HEK293 (cell line): ENCODE measurements at regions not wholly inside any gene's neighbourhood (a gene's known extent, or its start where the extent isn't known, plus 50 kb on each side); places are given as distances from the start of the nearest gene placed in this dataset.

Experiments
- CTCF ChIA-PET: fragments of 350-600 bp; formaldehyde crosslinking; extraction: SDS; loops from one replicate; lab custom pipeline; 2021; ENCODE audit warnings: antibody characterized with exemption; lab: Yijun Ruan, JAX
- POLR2A ChIA-PET: fragments of 300-600 bp; formaldehyde crosslinking; extraction: SDS; loops from one replicate; lab custom pipeline; 2020; ENCODE audit warnings: antibody characterized with exemption, inconsistent platforms; lab: Yijun Ruan, JAX
- H3K27ac ChIP-seq: fragments of 200-500 bp; sonication (Bioruptor generic); 2 replicates; pipeline ENCODE4 v1.5.1; 2014; ENCODE audit warnings: low read depth, low read length, control low read depth, inconsistent platforms; ENCODE audit errors: extremely low read depth
- H3K36me3 ChIP-seq, 2 experiments: fragments of 200-500 bp in 1 of 2; sonication (Bioruptor generic) in 1 of 2; 1 replicate in 1 of 2; 2 replicates in 1 of 2; pipeline ENCODE4 v1.5.1; 2014 to 2017; ENCODE audit warnings: inconsistent platforms in 2 of 2, low read length in 2 of 2; ENCODE audit not compliant: control insufficient read depth in 2 of 2, insufficient read depth in 1 of 2
- H3K4me1 ChIP-seq: fragments of 200-500 bp; sonication (Bioruptor generic); 2 replicates; pipeline ENCODE4 v1.5.1; 2014; ENCODE audit warnings: mild to moderate bottlenecking, low read length, inconsistent platforms; ENCODE audit not compliant: control insufficient read depth, insufficient read depth
- H3K4me3 ChIP-seq: 2 replicates; pipeline ENCODE4 v1.5.1; 2011; ENCODE audit warnings: low read depth, mild to moderate bottlenecking, control low read depth, low read length, moderate library complexity
- H3K9me3 ChIP-seq: fragments of 200-500 bp; sonication (Bioruptor generic); 2 replicates; pipeline ENCODE4 v1.5.1; 2014; ENCODE audit warnings: low read depth, low read length, inconsistent platforms; ENCODE audit not compliant: control insufficient read depth, insufficient read depth
- KLF10 ChIP-seq: fragments of 450-650 bp; IDR thresholded peaks from 2 replicates; pipeline ENCODE4 v1.5.1; 2018; ENCODE audit warnings: missing biosample characterization, mild to moderate bottlenecking, missing genetic modification characterization
- MYNN ChIP-seq: fragments of 450-650 bp; formaldehyde crosslinking; IDR thresholded peaks from 2 replicates; pipeline ENCODE4 v1.5.1; 2016; ENCODE audit warnings: missing biosample characterization, missing genetic modification characterization, borderline replicate concordance
- OSR2 ChIP-seq: fragments of 450-650 bp; formaldehyde crosslinking; IDR thresholded peaks from 2 replicates; pipeline ENCODE4 v1.5.1; 2016; ENCODE audit warnings: missing biosample characterization, missing genetic modification characterization
- PRDM1 ChIP-seq: fragments of 450-650 bp; formaldehyde crosslinking; IDR thresholded peaks from 2 replicates; pipeline ENCODE4; 2016; ENCODE audit warnings: missing biosample characterization, missing genetic modification characterization
- ZBTB1 ChIP-seq: fragments of 450-650 bp; formaldehyde crosslinking; IDR thresholded peaks from 2 replicates; pipeline ENCODE4 v1.5.1; 2016; ENCODE audit warnings: missing biosample characterization, missing genetic modification characterization
- ZBTB21 ChIP-seq: fragments of 450-650 bp; formaldehyde crosslinking; IDR thresholded peaks from 2 replicates; pipeline ENCODE4 v1.5.1; 2017; ENCODE audit warnings: missing biosample characterization, missing genetic modification characterization
- ZFP3 ChIP-seq: fragments of 450-650 bp; formaldehyde crosslinking; IDR thresholded peaks from 2 replicates; pipeline ENCODE4 v1.5.1; 2016; ENCODE audit warnings: low read depth, missing biosample characterization, missing genetic modification characterization
- ZFP41 ChIP-seq: fragments of 450-650 bp; formaldehyde crosslinking; IDR thresholded peaks from 2 replicates; pipeline ENCODE4 v1.5.1; 2016; ENCODE audit warnings: missing biosample characterization, missing genetic modification characterization, borderline replicate concordance
- ZNF140 ChIP-seq: fragments of 450-650 bp; formaldehyde crosslinking; IDR thresholded peaks from 2 replicates; pipeline ENCODE4 v1.5.1; 2016; ENCODE audit warnings: missing biosample characterization, missing genetic modification characterization
- ZNF175 ChIP-seq: fragments of 450-650 bp; formaldehyde crosslinking; IDR thresholded peaks from 2 replicates; pipeline ENCODE4 v1.5.1; 2016; ENCODE audit warnings: missing biosample characterization, missing genetic modification characterization
- ZNF302 ChIP-seq: fragments of 450-650 bp; formaldehyde crosslinking; IDR thresholded peaks from 2 replicates; pipeline ENCODE4 v1.5.1; 2016; ENCODE audit warnings: missing biosample characterization, missing genetic modification characterization, low read depth
- ZNF555 ChIP-seq: fragments of 450-650 bp; formaldehyde crosslinking; conservative IDR thresholded peaks from 2 replicates; pipeline ENCODE4 v1.5.1; 2017; ENCODE audit warnings: missing biosample characterization, mild to moderate bottlenecking, missing genetic modification characterization, inconsistent platforms
- ZNF621 ChIP-seq: fragments of 450-650 bp; formaldehyde crosslinking; IDR thresholded peaks from 2 replicates; pipeline ENCODE4 v1.5.1; 2017; ENCODE audit warnings: missing biosample characterization, missing genetic modification characterization
- ZNF623 ChIP-seq: fragments of 450-650 bp; formaldehyde crosslinking; IDR thresholded peaks from 2 replicates; pipeline ENCODE4 v1.5.1; 2016; ENCODE audit warnings: missing biosample characterization, missing genetic modification characterization
- ZNF624 ChIP-seq: fragments of 450-650 bp; formaldehyde crosslinking; IDR thresholded peaks from 2 replicates; pipeline ENCODE4 v1.5.1; 2017; ENCODE audit warnings: missing biosample characterization, missing genetic modification characterization
- ZNF660 ChIP-seq: fragments of 450-650 bp; IDR thresholded peaks from 2 replicates; pipeline ENCODE4 v1.5.1; 2018; ENCODE audit warnings: missing biosample characterization, mild to moderate bottlenecking, missing genetic modification characterization
- ZNF670 ChIP-seq: fragments of 450-650 bp; formaldehyde crosslinking; IDR thresholded peaks from 2 replicates; pipeline ENCODE4 v1.5.1; 2016; ENCODE audit warnings: missing biosample characterization, missing genetic modification characterization, low read depth
- ZNF792 ChIP-seq: fragments of 450-650 bp; formaldehyde crosslinking; IDR thresholded peaks from 2 replicates; pipeline ENCODE4 v1.5.1; 2016; ENCODE audit warnings: missing biosample characterization, missing genetic modification characterization
- ZNF837 ChIP-seq: fragments of 450-650 bp; formaldehyde crosslinking; IDR thresholded peaks from 2 replicates; pipeline ENCODE4 v1.5.1; 2016; ENCODE audit warnings: missing biosample characterization, missing genetic modification characterization
- ZSCAN16 ChIP-seq: fragments of 450-650 bp; formaldehyde crosslinking; IDR thresholded peaks from 2 replicates; pipeline ENCODE4 v1.5.1; 2016; ENCODE audit warnings: missing biosample characterization, missing genetic modification characterization
- TF ChIP-seq, protein P1 (sequence below): fragments of 450-650 bp; formaldehyde crosslinking; IDR thresholded peaks from 2 replicates; pipeline ENCODE4 v1.5.1; 2016; ENCODE audit warnings: missing biosample characterization, missing genetic modification characterization
- TF ChIP-seq, protein P2 (sequence below): fragments of 450-650 bp; formaldehyde crosslinking; conservative IDR thresholded peaks from 2 replicates; pipeline ENCODE4 v1.5.1; 2016; ENCODE audit warnings: low read depth, missing biosample characterization, missing genetic modification characterization
- TF ChIP-seq, protein P3 (sequence below): fragments of 450-650 bp; formaldehyde crosslinking; IDR thresholded peaks from 2 replicates; pipeline ENCODE4 v1.5.1; 2017; ENCODE audit warnings: missing biosample characterization, missing genetic modification characterization
- TF ChIP-seq, protein P4 (sequence below): fragments of 450-650 bp; formaldehyde crosslinking; IDR thresholded peaks from 2 replicates; pipeline ENCODE4 v1.5.1; 2017; ENCODE audit warnings: missing biosample characterization, missing genetic modification characterization
- TF ChIP-seq, protein P5 (sequence below): fragments of 450-650 bp; formaldehyde crosslinking; IDR thresholded peaks from 2 replicates; pipeline ENCODE4 v1.5.1; 2017; ENCODE audit warnings: missing biosample characterization, mild to moderate bottlenecking, missing genetic modification characterization, moderate library complexity

DNA sequence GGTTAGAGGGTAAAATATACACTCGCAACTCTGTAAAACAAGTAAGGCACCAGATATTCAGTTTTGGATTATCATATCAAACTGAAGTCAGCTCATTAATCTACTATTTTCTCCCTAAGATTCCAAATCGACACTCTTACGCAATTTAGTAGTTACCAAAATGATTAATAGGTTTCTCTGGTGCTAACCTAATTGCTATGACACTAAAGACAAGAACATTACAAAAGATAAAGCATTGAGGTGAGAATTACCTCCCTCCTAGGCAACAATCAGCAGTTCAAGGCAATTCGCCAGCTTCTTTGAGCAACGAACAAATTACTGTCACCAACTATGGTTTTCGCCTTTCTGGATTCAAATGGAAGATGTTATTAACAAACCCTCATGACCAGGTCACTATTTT lies 1305.0 kb downstream of the ROBO2 start:
- no peak for TF ChIP-seq PRDM1 (tag by site-specific recombination)
- TF ChIP-seq ZNF175 (tag by site-specific recombination): no peak
- TF ChIP-seq ZFP3 (tag by site-specific recombination): no peak
- TF ChIP-seq ZBTB1: no peak
- no peak for TF ChIP-seq ZNF660
- no peak for TF ChIP-seq KLF10 (tag by site-specific recombination)
- no peak for TF ChIP-seq ZNF621 (tag by site-specific recombination)
- TF ChIP-seq, protein P1, sequence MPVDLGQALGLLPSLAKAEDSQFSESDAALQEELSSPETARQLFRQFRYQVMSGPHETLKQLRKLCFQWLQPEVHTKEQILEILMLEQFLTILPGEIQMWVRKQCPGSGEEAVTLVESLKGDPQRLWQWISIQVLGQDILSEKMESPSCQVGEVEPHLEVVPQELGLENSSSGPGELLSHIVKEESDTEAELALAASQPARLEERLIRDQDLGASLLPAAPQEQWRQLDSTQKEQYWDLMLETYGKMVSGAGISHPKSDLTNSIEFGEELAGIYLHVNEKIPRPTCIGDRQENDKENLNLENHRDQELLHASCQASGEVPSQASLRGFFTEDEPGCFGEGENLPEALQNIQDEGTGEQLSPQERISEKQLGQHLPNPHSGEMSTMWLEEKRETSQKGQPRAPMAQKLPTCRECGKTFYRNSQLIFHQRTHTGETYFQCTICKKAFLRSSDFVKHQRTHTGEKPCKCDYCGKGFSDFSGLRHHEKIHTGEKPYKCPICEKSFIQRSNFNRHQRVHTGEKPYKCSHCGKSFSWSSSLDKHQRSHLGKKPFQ (tag by site-specific recombination): no peak
- TF ChIP-seq ZNF623 (tag by site-specific recombination): no peak
- TF ChIP-seq ZSCAN16: no peak
- Histone ChIP-seq H3K9me3 (no peaks in the 10 kb centered on the region), H3K4me1 (no peaks in the 10 kb centered on the region), H3K36me3 (no peaks in the 10 kb centered on the region), H3K4me3 (no peak overlapping the region), H3K27ac (no peak overlapping the region)
- ChIA-PET CTCF (interaction anchor here (0.7 kb wide), 1 partner anchor 1303 kb away, joined by 3 read pairs; no protein-coding TSS in a partner anchor), POLR2A (no interaction called here)

DNA sequence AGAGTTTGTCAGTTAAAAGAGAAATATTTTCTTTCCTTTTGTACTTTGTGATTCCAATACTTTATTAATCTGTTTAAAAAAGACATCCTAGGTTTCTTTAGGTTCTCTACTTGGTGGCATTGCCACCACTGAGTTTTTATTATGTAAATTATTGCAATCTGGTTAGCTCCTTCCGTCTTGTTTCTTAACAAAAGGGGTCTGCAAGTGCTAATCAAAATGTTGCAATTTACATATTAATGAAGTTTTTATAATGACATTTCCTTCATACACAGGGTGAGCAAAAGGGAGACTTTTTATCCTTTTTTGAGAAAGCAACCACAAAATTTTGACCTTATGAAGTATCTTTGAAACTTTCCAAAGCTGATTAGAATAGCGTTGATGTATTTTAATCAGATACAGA lies 1307.3 kb downstream of the ROBO2 start:
- TF ChIP-seq ZNF302 (tag by site-specific recombination): no peak
- no peak for TF ChIP-seq ZNF624 (tag by site-specific recombination)
- no peak for TF ChIP-seq ZNF837 (tag by site-specific recombination)
- TF ChIP-seq ZNF555: no peak
- TF ChIP-seq ZFP41 (tag by site-specific recombination): no peak
- ChIA-PET POLR2A (no interaction called here), CTCF (no interaction called here)
- Histone ChIP-seq H3K4me3 (no peak overlapping the region), H3K36me3 (no peaks in the 10 kb centered on the region), H3K27ac (no peak overlapping the region), H3K9me3 (no peaks in the 10 kb centered on the region), H3K4me1 (no peaks in the 10 kb centered on the region)

DNA sequence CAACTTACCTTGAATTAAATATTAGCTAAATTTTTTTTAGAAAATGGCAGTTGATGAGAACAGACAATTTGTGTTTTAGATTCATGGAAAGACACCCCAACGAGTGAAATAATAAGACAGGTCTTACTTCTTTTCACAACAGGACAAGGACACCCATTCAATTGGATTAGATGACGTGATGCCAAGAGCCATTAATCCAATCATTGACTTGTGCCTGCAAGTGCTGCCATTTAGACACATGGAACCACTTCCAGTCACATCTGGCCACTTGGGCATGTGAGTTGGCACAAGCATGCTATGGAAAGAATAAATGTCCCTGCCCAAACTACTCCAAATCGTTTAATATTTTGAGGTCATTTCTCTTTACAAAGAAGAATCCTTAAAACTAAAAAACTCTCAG lies 1308.8 kb downstream of the ROBO2 start:
- Histone ChIP-seq H3K27ac (no peak overlapping the region), H3K4me1 (no peaks in the 10 kb centered on the region), H3K36me3 (no peaks in the 10 kb centered on the region), H3K9me3 (no peaks in the 10 kb centered on the region), H3K4me3 (no peak overlapping the region)
- POLR2A ChIA-PET: no interaction called here
- CTCF ChIA-PET: interaction anchor here (0.6 kb wide), 1 partner anchor 722 kb away, joined by 3 read pairs; no protein-coding TSS in a partner anchor
- TF ChIP-seq ZBTB21 (tag by site-specific recombination): no peak
- no peak for TF ChIP-seq ZNF792 (tag by site-specific recombination)
- TF ChIP-seq, protein P2, sequence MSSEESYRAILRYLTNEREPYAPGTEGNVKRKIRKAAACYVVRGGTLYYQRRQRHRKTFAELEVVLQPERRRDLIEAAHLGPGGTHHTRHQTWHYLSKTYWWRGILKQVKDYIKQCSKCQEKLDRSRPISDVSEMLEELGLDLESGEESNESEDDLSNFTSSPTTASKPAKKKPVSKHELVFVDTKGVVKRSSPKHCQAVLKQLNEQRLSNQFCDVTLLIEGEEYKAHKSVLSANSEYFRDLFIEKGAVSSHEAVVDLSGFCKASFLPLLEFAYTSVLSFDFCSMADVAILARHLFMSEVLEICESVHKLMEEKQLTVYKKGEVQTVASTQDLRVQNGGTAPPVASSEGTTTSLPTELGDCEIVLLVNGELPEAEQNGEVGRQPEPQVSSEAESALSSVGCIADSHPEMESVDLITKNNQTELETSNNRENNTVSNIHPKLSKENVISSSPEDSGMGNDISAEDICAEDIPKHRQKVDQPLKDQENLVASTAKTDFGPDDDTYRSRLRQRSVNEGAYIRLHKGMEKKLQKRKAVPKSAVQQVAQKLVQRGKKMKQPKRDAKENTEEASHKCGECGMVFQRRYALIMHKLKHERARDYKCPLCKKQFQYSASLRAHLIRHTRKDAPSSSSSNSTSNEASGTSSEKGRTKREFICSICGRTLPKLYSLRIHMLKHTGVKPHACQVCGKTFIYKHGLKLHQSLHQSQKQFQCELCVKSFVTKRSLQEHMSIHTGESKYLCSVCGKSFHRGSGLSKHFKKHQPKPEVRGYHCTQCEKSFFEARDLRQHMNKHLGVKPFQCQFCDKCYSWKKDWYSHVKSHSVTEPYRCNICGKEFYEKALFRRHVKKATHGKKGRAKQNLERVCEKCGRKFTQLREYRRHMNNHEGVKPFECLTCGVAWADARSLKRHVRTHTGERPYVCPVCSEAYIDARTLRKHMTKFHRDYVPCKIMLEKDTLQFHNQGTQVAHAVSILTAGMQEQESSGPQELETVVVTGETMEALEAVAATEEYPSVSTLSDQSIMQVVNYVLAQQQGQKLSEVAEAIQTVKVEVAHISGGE (tag by site-specific recombination): no peak
- no peak for TF ChIP-seq ZNF140 (tag by site-specific recombination)
- TF ChIP-seq, protein P3, sequence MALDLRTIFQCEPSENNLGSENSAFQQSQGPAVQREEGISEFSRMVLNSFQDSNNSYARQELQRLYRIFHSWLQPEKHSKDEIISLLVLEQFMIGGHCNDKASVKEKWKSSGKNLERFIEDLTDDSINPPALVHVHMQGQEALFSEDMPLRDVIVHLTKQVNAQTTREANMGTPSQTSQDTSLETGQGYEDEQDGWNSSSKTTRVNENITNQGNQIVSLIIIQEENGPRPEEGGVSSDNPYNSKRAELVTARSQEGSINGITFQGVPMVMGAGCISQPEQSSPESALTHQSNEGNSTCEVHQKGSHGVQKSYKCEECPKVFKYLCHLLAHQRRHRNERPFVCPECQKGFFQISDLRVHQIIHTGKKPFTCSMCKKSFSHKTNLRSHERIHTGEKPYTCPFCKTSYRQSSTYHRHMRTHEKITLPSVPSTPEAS (tag by site-specific recombination): no peak
- no peak for TF ChIP-seq ZNF624 (tag by site-specific recombination)
- TF ChIP-seq, protein P4, sequence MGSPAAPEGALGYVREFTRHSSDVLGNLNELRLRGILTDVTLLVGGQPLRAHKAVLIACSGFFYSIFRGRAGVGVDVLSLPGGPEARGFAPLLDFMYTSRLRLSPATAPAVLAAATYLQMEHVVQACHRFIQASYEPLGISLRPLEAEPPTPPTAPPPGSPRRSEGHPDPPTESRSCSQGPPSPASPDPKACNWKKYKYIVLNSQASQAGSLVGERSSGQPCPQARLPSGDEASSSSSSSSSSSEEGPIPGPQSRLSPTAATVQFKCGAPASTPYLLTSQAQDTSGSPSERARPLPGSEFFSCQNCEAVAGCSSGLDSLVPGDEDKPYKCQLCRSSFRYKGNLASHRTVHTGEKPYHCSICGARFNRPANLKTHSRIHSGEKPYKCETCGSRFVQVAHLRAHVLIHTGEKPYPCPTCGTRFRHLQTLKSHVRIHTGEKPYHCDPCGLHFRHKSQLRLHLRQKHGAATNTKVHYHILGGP (tag by site-specific recombination): no peak
- no peak for TF ChIP-seq PRDM1 (tag by site-specific recombination)
- no peak for TF ChIP-seq ZNF670 (tag by site-specific recombination)
- TF ChIP-seq MYNN (tag by site-specific recombination): no peak
- no peak for TF ChIP-seq OSR2 (tag by site-specific recombination)
- TF ChIP-seq, protein P5, sequence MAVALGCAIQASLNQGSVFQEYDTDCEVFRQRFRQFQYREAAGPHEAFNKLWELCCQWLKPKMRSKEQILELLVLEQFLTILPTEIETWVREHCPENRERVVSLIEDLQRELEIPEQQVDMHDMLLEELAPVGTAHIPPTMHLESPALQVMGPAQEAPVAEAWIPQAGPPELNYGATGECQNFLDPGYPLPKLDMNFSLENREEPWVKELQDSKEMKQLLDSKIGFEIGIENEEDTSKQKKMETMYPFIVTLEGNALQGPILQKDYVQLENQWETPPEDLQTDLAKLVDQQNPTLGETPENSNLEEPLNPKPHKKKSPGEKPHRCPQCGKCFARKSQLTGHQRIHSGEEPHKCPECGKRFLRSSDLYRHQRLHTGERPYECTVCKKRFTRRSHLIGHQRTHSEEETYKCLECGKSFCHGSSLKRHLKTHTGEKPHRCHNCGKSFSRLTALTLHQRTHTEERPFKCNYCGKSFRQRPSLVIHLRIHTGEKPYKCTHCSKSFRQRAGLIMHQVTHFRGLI (tag by site-specific recombination): no peak
